Liver (tissue), 8 donors: ENCODE measurements at regions not wholly inside any gene's neighbourhood (a gene's known extent, or its start where the extent isn't known, plus 50 kb on each side); places are given as distances from the start of the nearest gene placed in this dataset.

ENCODE experiments used
- DNase-seq: peaks from one replicate; pipeline ENCODE4 v3.0.0-alpha.2; 2017; ENCODE audit warnings: low spot score
- H3K27ac ChIP-seq, 2 donors: one replicate each; pipeline ENCODE4 v1.7.0; 2013; ENCODE audit warnings: inconsistent platforms in 2 of 2, low read length in 2 of 2, control low read depth in 1 of 2, low read depth in 1 of 2, mild to moderate bottlenecking in 1 of 2
- H3K27me3 ChIP-seq, 4 donors: one replicate each; pipeline versions ENCODE4 v1.6.1 to v1.7.0; 2013; ENCODE audit warnings: low read length in 3 of 4, inconsistent platforms in 1 of 4, mild to moderate bottlenecking in 1 of 4, moderate library complexity in 1 of 4; ENCODE audit not compliant: control insufficient read depth in 4 of 4, insufficient read depth in 4 of 4
- H3K36me3 ChIP-seq, 4 donors: one replicate each; pipeline versions ENCODE4 v1.6.1 to v1.7.0; 2013; ENCODE audit warnings: low read length in 3 of 4, mild to moderate bottlenecking in 3 of 4, low read depth in 1 of 4, moderate library complexity in 1 of 4; ENCODE audit not compliant: control insufficient read depth in 4 of 4, insufficient read depth in 3 of 4
- H3K4me1 ChIP-seq, 4 donors: one replicate each; pipeline versions ENCODE4 v1.6.1 to v1.7.0; 2013; ENCODE audit warnings: low read length in 3 of 4, mild to moderate bottlenecking in 3 of 4, moderate library complexity in 1 of 4; ENCODE audit not compliant: control insufficient read depth in 4 of 4, insufficient read depth in 4 of 4
- H3K4me3 ChIP-seq, 3 donors: one replicate each; pipeline versions ENCODE4 v1.6.1 to v1.7.0; 2013; ENCODE audit warnings: low read length in 3 of 3, control low read depth in 1 of 3, low read depth in 1 of 3, mild to moderate bottlenecking in 1 of 3
- H3K9ac ChIP-seq, 2 donors: one replicate each; pipeline ENCODE4 v1.7.0; 2013; ENCODE audit warnings: low read length in 2 of 2, mild to moderate bottlenecking in 2 of 2, moderate library complexity in 2 of 2, control low read depth in 1 of 2, low read depth in 1 of 2
- H3K9me3 ChIP-seq, 4 donors: one replicate each; pipeline versions ENCODE4 v1.6.1 to v1.7.0; 2013; ENCODE audit warnings: low read length in 3 of 4; ENCODE audit not compliant: control insufficient read depth in 4 of 4
- ATF3 ChIP-seq: IDR thresholded peaks from 2 replicates; pipeline ENCODE4 v1.6.1; 2016; ENCODE audit warnings: antibody characterized with exemption
- EGR1 ChIP-seq, 2 donors: IDR thresholded peaks; 2 replicates each; pipeline ENCODE4 v1.6.1; 2016 to 2018; ENCODE audit warnings: antibody characterized with exemption in 2 of 2, low read depth in 2 of 2
- FOXA1 ChIP-seq: IDR thresholded peaks from 2 replicates; pipeline ENCODE4 v1.6.1; 2016; ENCODE audit warnings: antibody characterized with exemption
- FOXA2 ChIP-seq: IDR thresholded peaks from 2 replicates; pipeline ENCODE4 v1.6.1; 2016; ENCODE audit warnings: antibody characterized with exemption
- GABPA ChIP-seq, 2 donors: IDR thresholded peaks in 1 of 2; conservative IDR thresholded peaks in 1 of 2; 2 replicates each; pipeline ENCODE4 v1.6.1; 2016; ENCODE audit warnings: antibody characterized with exemption in 2 of 2, mild to moderate bottlenecking in 1 of 2, moderate library complexity in 1 of 2
- HNF4A ChIP-seq, 2 donors: conservative IDR thresholded peaks; 2 replicates each; pipeline ENCODE4 v1.6.1; 2016; ENCODE audit warnings: antibody characterized with exemption in 2 of 2, mild to moderate bottlenecking in 2 of 2
- HNF4G ChIP-seq: IDR thresholded peaks from 2 replicates; pipeline ENCODE4 v1.6.1; 2016; ENCODE audit warnings: antibody characterized with exemption
- JUND ChIP-seq, 2 donors: IDR thresholded peaks; 2 replicates each; pipeline ENCODE4 v1.6.1; 2016; ENCODE audit warnings: antibody characterized with exemption in 2 of 2
- NR2F2 ChIP-seq: IDR thresholded peaks from 2 replicates; pipeline ENCODE4 v1.6.1; 2016; ENCODE audit warnings: antibody characterized with exemption
- RAD21 ChIP-seq, 2 donors: IDR thresholded peaks; 2 replicates each; pipeline ENCODE4 v1.6.1; 2016; ENCODE audit warnings: antibody characterized with exemption in 2 of 2, mild to moderate bottlenecking in 2 of 2
- RXRA ChIP-seq, 2 donors: IDR thresholded peaks; 2 replicates each; pipeline ENCODE4 v1.6.1; 2017 to 2018; ENCODE audit warnings: antibody characterized with exemption in 2 of 2, mild to moderate bottlenecking in 1 of 2
- SP1 ChIP-seq: IDR thresholded peaks from 2 replicates; pipeline ENCODE4 v1.6.1; 2018; ENCODE audit warnings: antibody characterized with exemption, mild to moderate bottlenecking
- TAF1 ChIP-seq: conservative IDR thresholded peaks from 2 replicates; pipeline ENCODE4 v1.6.1; 2016; ENCODE audit warnings: antibody characterized with exemption, mild to moderate bottlenecking
- ZBTB33 ChIP-seq: IDR thresholded peaks from 2 replicates; pipeline ENCODE4 v1.6.1; 2016; ENCODE audit warnings: antibody characterized with exemption
- WGBS: extraction: QIAGEN DNeasy Blood & Tissue Kit; methylation state at CpG from one replicate; pipeline ENCODE4 v1.1.7; 2013; 5-methylcytosine and 5-hydroxymethylcytosine counted together
- TF ChIP-seq, protein P1 (sequence below): IDR thresholded peaks from 2 replicates; pipeline ENCODE4 v1.6.1; 2016; ENCODE audit warnings: antibody characterized with exemption, mild to moderate bottlenecking
- TF ChIP-seq, protein P2 (sequence below): fragments of 150-350 bp; IDR thresholded peaks from 2 replicates; pipeline ENCODE4 v1.5.1; 2017; ENCODE audit warnings: improper control_type of control experiment, low read depth, low read length; ENCODE audit not compliant: missing input control
- TF ChIP-seq, protein P3 (sequence below): IDR thresholded peaks from 2 replicates; pipeline ENCODE4 v1.6.1; 2016; ENCODE audit warnings: antibody characterized with exemption
- donor health status: healthy.
- donor health status: healthy.
- donor health status: healthy.
- donor health status: healthy.
- donor health status: healthy.

DNA sequence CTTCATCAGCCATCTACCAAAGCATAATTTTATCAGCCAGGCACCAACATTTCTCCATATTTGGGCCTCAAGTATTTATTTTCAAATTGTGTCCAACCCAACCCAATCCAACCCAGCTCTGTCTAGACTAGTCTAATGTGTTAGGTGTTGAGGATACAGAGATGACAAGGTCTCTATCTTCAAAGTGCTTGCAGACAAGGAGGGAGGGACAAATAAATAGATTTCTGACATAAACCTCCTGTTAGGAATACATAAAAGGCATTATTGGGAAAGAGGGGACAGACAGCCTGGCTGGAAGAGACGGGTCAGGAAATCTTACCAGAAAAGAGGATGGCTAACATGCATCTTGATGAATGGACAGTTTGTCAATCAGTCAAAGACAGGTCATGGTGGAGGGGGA lies 115.4 kb upstream of the RPS6KA3 start:
- H3K27me3 ChIP-seq, result peaks cover 0 to 3% (median 0%) of the 10 kb centered on the region in 4 donors
- DNase-seq, result no peak
- H3K9ac ChIP-seq, result no peak overlapping the region
- H3K4me3 ChIP-seq, result no peak overlapping the region
- no peak for TF ChIP-seq FOXA2
- no peak for TF ChIP-seq JUND (IDR thresholded peaks at IDR 0.05)
- no peak for TF ChIP-seq ZBTB33
- TF ChIP-seq EGR1 (IDR thresholded peaks at IDR 0.05; ENCODE audit: low read depth in 2 of 2), result no peak
- TF ChIP-seq SP1, result no peak
- no peak for TF ChIP-seq HNF4A (conservative IDR thresholded peaks at IDR 0.05)
- TF ChIP-seq, protein P1, sequence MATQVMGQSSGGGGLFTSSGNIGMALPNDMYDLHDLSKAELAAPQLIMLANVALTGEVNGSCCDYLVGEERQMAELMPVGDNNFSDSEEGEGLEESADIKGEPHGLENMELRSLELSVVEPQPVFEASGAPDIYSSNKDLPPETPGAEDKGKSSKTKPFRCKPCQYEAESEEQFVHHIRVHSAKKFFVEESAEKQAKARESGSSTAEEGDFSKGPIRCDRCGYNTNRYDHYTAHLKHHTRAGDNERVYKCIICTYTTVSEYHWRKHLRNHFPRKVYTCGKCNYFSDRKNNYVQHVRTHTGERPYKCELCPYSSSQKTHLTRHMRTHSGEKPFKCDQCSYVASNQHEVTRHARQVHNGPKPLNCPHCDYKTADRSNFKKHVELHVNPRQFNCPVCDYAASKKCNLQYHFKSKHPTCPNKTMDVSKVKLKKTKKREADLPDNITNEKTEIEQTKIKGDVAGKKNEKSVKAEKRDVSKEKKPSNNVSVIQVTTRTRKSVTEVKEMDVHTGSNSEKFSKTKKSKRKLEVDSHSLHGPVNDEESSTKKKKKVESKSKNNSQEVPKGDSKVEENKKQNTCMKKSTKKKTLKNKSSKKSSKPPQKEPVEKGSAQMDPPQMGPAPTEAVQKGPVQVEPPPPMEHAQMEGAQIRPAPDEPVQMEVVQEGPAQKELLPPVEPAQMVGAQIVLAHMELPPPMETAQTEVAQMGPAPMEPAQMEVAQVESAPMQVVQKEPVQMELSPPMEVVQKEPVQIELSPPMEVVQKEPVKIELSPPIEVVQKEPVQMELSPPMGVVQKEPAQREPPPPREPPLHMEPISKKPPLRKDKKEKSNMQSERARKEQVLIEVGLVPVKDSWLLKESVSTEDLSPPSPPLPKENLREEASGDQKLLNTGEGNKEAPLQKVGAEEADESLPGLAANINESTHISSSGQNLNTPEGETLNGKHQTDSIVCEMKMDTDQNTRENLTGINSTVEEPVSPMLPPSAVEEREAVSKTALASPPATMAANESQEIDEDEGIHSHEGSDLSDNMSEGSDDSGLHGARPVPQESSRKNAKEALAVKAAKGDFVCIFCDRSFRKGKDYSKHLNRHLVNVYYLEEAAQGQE, result no peak
- TF ChIP-seq NR2F2, result no peak
- TF ChIP-seq, protein P2, sequence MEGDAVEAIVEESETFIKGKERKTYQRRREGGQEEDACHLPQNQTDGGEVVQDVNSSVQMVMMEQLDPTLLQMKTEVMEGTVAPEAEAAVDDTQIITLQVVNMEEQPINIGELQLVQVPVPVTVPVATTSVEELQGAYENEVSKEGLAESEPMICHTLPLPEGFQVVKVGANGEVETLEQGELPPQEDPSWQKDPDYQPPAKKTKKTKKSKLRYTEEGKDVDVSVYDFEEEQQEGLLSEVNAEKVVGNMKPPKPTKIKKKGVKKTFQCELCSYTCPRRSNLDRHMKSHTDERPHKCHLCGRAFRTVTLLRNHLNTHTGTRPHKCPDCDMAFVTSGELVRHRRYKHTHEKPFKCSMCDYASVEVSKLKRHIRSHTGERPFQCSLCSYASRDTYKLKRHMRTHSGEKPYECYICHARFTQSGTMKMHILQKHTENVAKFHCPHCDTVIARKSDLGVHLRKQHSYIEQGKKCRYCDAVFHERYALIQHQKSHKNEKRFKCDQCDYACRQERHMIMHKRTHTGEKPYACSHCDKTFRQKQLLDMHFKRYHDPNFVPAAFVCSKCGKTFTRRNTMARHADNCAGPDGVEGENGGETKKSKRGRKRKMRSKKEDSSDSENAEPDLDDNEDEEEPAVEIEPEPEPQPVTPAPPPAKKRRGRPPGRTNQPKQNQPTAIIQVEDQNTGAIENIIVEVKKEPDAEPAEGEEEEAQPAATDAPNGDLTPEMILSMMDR, result no peak
- no peak for TF ChIP-seq TAF1
- no peak for TF ChIP-seq GABPA (IDR thresholded peaks at IDR 0.05 in 1 of 2, conservative IDR thresholded peaks at IDR 0.05 in 1 of 2)
- no peak for TF ChIP-seq ATF3
- TF ChIP-seq FOXA1, result no peak
- no peak for TF ChIP-seq HNF4G
- TF ChIP-seq RAD21 (IDR thresholded peaks at IDR 0.05), result no peak
- H3K9me3 ChIP-seq, result no peaks in the 10 kb centered on the region
- no peak overlapping the region for H3K27ac ChIP-seq
- H3K4me1 ChIP-seq, result no peaks in the 10 kb centered on the region
- H3K36me3 ChIP-seq, result no peaks in the 10 kb centered on the region
- WGBS, result 91% methylated on average over 1 of the region's 1 CpG

- DNase-seq, result no peak
- TF ChIP-seq FOXA2, result no peak
- no peak for TF ChIP-seq RXRA (IDR thresholded peaks at IDR 0.05)
- TF ChIP-seq HNF4A (conservative IDR thresholded peaks at IDR 0.05), result no peak
- no peak for TF ChIP-seq GABPA (IDR thresholded peaks at IDR 0.05 in 1 of 2, conservative IDR thresholded peaks at IDR 0.05 in 1 of 2)
- TF ChIP-seq, protein P3, sequence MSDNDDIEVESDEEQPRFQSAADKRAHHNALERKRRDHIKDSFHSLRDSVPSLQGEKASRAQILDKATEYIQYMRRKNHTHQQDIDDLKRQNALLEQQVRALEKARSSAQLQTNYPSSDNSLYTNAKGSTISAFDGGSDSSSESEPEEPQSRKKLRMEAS, result no peak
- TF ChIP-seq HNF4G, result no peak
- TF ChIP-seq SP1, result no peak
- no peaks in the 10 kb centered on the region for H3K4me1 ChIP-seq
- H3K4me3 ChIP-seq, result no peak overlapping the region
- H3K27me3 ChIP-seq, result peaks cover 0 to 3% (median 0%) of the 10 kb centered on the region in 4 donors
- H3K36me3 ChIP-seq, result no peaks in the 10 kb centered on the region
- H3K9me3 ChIP-seq, result no peaks in the 10 kb centered on the region
- no peak overlapping the region for H3K9ac ChIP-seq
- 68% methylated on average over 3 of the region's 3 CpGs for WGBS
- H3K27ac ChIP-seq, result no peak overlapping the region
Observed at GRCh38 chrX:20378233-20378920, 111.7 kb upstream of the RPS6KA3 start.
